Neural cell (in vitro differentiated cells): ENCODE measurements at regions not wholly inside any gene's neighbourhood (a gene's known extent, or its start where the extent isn't known, plus 50 kb on each side); places are given as distances from the start of the nearest gene placed in this dataset.

Source experiments
- CTCF ChIP-seq: fragments of 450-650 bp; IDR thresholded peaks from 2 replicates; pipeline ENCODE4 v1.5.1; 2014; ENCODE audit warnings: antibody characterized with exemption, mild to moderate bottlenecking, moderate library complexity; ENCODE audit not compliant: poor library complexity, severe bottlenecking
- EZH2 ChIP-seq: fragments of 200-600, 300-800 bp; shearing (Covaris generic), sonication (generic); IDR thresholded peaks from 2 replicates; pipeline ENCODE4 v1.6.1; 2014; ENCODE audit warnings: antibody characterized with exemption, low read length, borderline replicate concordance, mild to moderate bottlenecking; ENCODE audit not compliant: insufficient read depth, poor library complexity, severe bottlenecking
- RAD21 ChIP-seq: fragments of 450-650 bp; conservative IDR thresholded peaks from 2 replicates; pipeline ENCODE4 v1.6.1; 2014; ENCODE audit warnings: antibody characterized with exemption, mild to moderate bottlenecking, moderate library complexity
- REST ChIP-seq: IDR thresholded peaks from 2 replicates; pipeline ENCODE4 v1.6.1; 2012; ENCODE audit warnings: borderline replicate concordance
- TAF1 ChIP-seq: IDR thresholded peaks from 2 replicates; pipeline ENCODE4 v1.6.1; 2012; ENCODE audit warnings: low read depth

DNA sequence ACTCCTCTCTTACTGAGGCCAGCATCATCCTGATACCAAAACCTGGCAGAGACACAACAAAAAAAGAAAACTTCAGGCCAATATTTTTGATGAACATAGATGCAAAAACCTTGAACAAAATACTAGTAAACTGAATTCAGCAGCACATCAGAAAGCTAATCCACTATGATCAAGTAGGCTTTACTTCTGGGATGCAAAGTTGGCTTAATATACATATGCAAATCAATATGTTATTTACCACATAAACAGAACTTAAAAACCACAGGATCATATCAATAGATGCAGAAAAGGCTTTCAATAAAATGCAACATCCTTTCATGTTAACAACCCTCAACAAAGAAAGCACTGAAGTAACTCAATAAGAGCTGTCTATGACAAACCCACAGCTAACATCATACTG is 414.5 kb upstream of the MCTP2 start:
- no peak for TF ChIP-seq EZH2
- no peak for TF ChIP-seq CTCF
- TF ChIP-seq TAF1 = no peak
- no peak for TF ChIP-seq REST
- TF ChIP-seq RAD21 = no peak
